HCT116 (cell line): ENCODE measurements at regions not wholly inside any gene's neighbourhood (a gene's known extent, or its start where the extent isn't known, plus 50 kb on each side); places are given as distances from the start of the nearest gene placed in this dataset.

Experiments
- ATAC-seq: fragments of 200-7000 bp; cut with Tn5 transposase; 2 replicates; pipeline ENCODE4 v1.9.1; 2020; ENCODE audit warnings: mild to moderate bottlenecking, moderate library complexity
- BruUV-seq: library from RNA; stranded (reverse); fragments of 400-500 nt; replicated peaks from 2 replicates; lab custom pipeline; 2021; lab: Mats Ljungman, UMichigan
- CTCF ChIA-PET: fragments of 300-600 bp; sonication (Branson Sonifier 250); formaldehyde crosslinking; loops from one replicate; lab custom pipeline; 2021; ENCODE audit warnings: antibody characterized with exemption; lab: Charles Lee
- POLR2A ChIA-PET: fragments of 300-600, 350-600 bp; sonication (Branson Sonifier 250); formaldehyde crosslinking; loops from one replicate; lab custom pipeline; 2021; ENCODE audit warnings: antibody characterized with exemption; lab: Charles Lee
- RAD21 ChIA-PET, 2 experiments: fragments of 300-600 bp; sonication (Branson Sonifier 250); formaldehyde crosslinking; loops; one replicate each; lab custom pipeline; 2023; ENCODE audit warnings: low total read pairs in 2 of 2; ENCODE audit not compliant: uncharacterized antibody in 2 of 2, unreplicated experiment in 2 of 2, low non-redundant PET in 1 of 2; lab: Charles Lee
- DNase-seq: peaks from one replicate; pipeline ENCODE4 v3.0.0-alpha.2; 2010; ENCODE audit warnings: low read depth, low spot score
- H2AFZ ChIP-seq: fragments of 200-600 bp; shearing (Covaris generic), sonication (generic); 2 replicates; pipeline ENCODE4 v1.6.1; 2017; ENCODE audit warnings: low read depth, mixed run types, mixed read lengths, antibody characterized with exemption, low read length; ENCODE audit not compliant: poor library complexity, severe bottlenecking
- H3K27ac ChIP-seq: 2 replicates; pipeline ENCODE4 v1.5.1; 2012; ENCODE audit warnings: low read depth, low read length
- H3K27me3 ChIP-seq: fragments of 200-600 bp; sonication (generic); 2 replicates; pipeline ENCODE4 v1.6.1; 2016; ENCODE audit warnings: mixed run types, low read length, mixed read lengths; ENCODE audit not compliant: insufficient read depth
- H3K36me3 ChIP-seq, 2 experiments: fragments of 200-500 bp in 1 of 2; fragments of 200-600 bp in 1 of 2; sonication (Bioruptor generic) in 1 of 2; sonication (generic) in 1 of 2; 2 replicates each; pipeline versions ENCODE4 v1.5.1 to v1.6.1; 2014 to 2016; ENCODE audit warnings: low read length in 2 of 2, inconsistent platforms in 1 of 2, mixed read lengths in 1 of 2, mixed run types in 1 of 2; ENCODE audit not compliant: insufficient read depth in 2 of 2, control insufficient read depth in 1 of 2
- H3K4me1 ChIP-seq, 2 experiments: fragments of 200-600 bp in 1 of 2; sonication (generic) in 1 of 2; 2 replicates each; pipeline versions ENCODE4 v1.5.1 to v1.6.1; 2012 to 2017; ENCODE audit warnings: low read length in 2 of 2, inconsistent platforms in 1 of 2, mild to moderate bottlenecking in 1 of 2, mixed read lengths in 1 of 2, mixed run types in 1 of 2, moderate library complexity in 1 of 2; ENCODE audit not compliant: insufficient read depth in 2 of 2, control insufficient read depth in 1 of 2
- H3K4me2 ChIP-seq: fragments of 200-600 bp; sonication (generic); 2 replicates; pipeline ENCODE4 v1.6.1; 2017; ENCODE audit warnings: mixed run types, low read length, mixed read lengths
- H3K4me3 ChIP-seq, 2 experiments: fragments of 200-600 bp in 1 of 2; sonication (generic) in 1 of 2; replicated peaks in 1 of 2; 2 replicates each; pipeline ENCODE4 v1.5.1; 2011 to 2016; ENCODE audit warnings: low read length in 2 of 2, control low read depth in 1 of 2, low read depth in 1 of 2, mild to moderate bottlenecking in 1 of 2, mixed read lengths in 1 of 2, mixed run types in 1 of 2
- H3K79me2 ChIP-seq: fragments of 200-600 bp; sonication (generic); 2 replicates; pipeline ENCODE4 v1.6.1; 2017; ENCODE audit warnings: mild to moderate bottlenecking, mixed run types, low read length, moderate library complexity, mixed read lengths; ENCODE audit not compliant: insufficient read depth
- H3K9ac ChIP-seq: fragments of 200-600 bp; sonication (generic); 2 replicates; pipeline ENCODE4 v1.6.1; 2016; ENCODE audit warnings: low read length, mixed read lengths
- H3K9me2 ChIP-seq: fragments of 200-600 bp; sonication (generic), shearing (Covaris generic); 2 replicates; pipeline ENCODE4 v1.6.1; 2017; ENCODE audit warnings: mixed run types, mild to moderate bottlenecking, moderate library complexity; ENCODE audit not compliant: insufficient read depth
- H3K9me3 ChIP-seq, 2 experiments: fragments of 200-500 bp in 1 of 2; fragments of 200-600 bp in 1 of 2; sonication (Bioruptor generic) in 1 of 2; sonication (generic) in 1 of 2; 2 replicates each; pipeline ENCODE4 v1.6.1; 2014 to 2017; ENCODE audit warnings: low read length in 2 of 2, mixed read lengths in 2 of 2, inconsistent platforms in 1 of 2, low read depth in 1 of 2, mild to moderate bottlenecking in 1 of 2, mixed run types in 1 of 2, moderate library complexity in 1 of 2; ENCODE audit not compliant: control insufficient read depth in 1 of 2, insufficient read depth in 1 of 2
- H4K20me1 ChIP-seq: fragments of 200-600 bp; sonication (generic), shearing (Covaris generic); 2 replicates; pipeline ENCODE4 v1.6.1; 2017; ENCODE audit warnings: mixed run types, mild to moderate bottlenecking, moderate library complexity; ENCODE audit not compliant: insufficient read depth
- CBX3 ChIP-seq: IDR thresholded peaks from 2 replicates; pipeline ENCODE4 v1.6.1; 2012; ENCODE audit warnings: low read depth
- CEBPB ChIP-seq: IDR thresholded peaks from 2 replicates; pipeline ENCODE4 v1.6.1; 2012; ENCODE audit warnings: low read depth
- EZH2 ChIP-seq: fragments of 200-600 bp; sonication (generic); IDR thresholded peaks from 2 replicates; pipeline ENCODE4 v1.6.1; 2017; ENCODE audit warnings: antibody characterized with exemption, mixed run types
- EZH2phosphoT487 ChIP-seq: fragments of 200-600 bp; IDR thresholded peaks from 2 replicates; pipeline ENCODE4 v1.6.1; 2018; ENCODE audit warnings: antibody characterized with exemption, borderline replicate concordance
- FOSL1 ChIP-seq: IDR thresholded peaks from 2 replicates; pipeline ENCODE4 v1.6.1; 2012; ENCODE audit warnings: low read depth
- POLR2A ChIP-seq: IDR thresholded peaks from 2 replicates; pipeline ENCODE4 v1.7.0; 2011; ENCODE audit warnings: borderline replicate concordance; ENCODE audit not compliant: insufficient read depth, insufficient read length; ENCODE audit errors: extremely low read depth
- RAD21 ChIP-seq: IDR thresholded peaks from 2 replicates; pipeline ENCODE4 v1.6.1; 2012; ENCODE audit warnings: low read depth, mild to moderate bottlenecking
- SIN3A ChIP-seq: IDR thresholded peaks from 2 replicates; pipeline ENCODE4 v1.6.1; 2012; ENCODE audit warnings: low read depth
- SRF ChIP-seq: IDR thresholded peaks from 2 replicates; pipeline ENCODE4 v1.6.1; 2012; ENCODE audit warnings: low read depth
- TCF7L2 ChIP-seq: IDR thresholded peaks from 2 replicates; pipeline ENCODE4 v1.7.0; 2011; ENCODE audit warnings: borderline replicate concordance, inconsistent platforms; ENCODE audit not compliant: insufficient read depth, insufficient read length; ENCODE audit errors: extremely low read depth
- YY1 ChIP-seq: IDR thresholded peaks from 2 replicates; pipeline ENCODE4 v1.6.1; 2011; ENCODE audit warnings: low read length, low read depth, moderate library complexity, mild to moderate bottlenecking; ENCODE audit not compliant: insufficient replicate concordance; ENCODE audit errors: extremely low read depth
- ZFX ChIP-seq: fragments of 450-650 bp; IDR thresholded peaks from 2 replicates; pipeline ENCODE4 v1.6.1; 2017
- ZNF274 ChIP-seq: fragments of 200-500 bp; sonication (Bioruptor generic); IDR thresholded peaks from 2 replicates; pipeline ENCODE4 v1.6.1; 2014; ENCODE audit warnings: mild to moderate bottlenecking, low read depth, low read length, inconsistent platforms
- intact Hi-C: fragments of 100-400 bp; cut with micrococcal nuclease; formaldehyde crosslinking; loops from 2 replicates; pipeline ENCODE4 v1.10.0; 2022
- TF ChIP-seq, protein P1 (sequence below): IDR thresholded peaks from 2 replicates; pipeline ENCODE4 v1.6.1; 2012
- TF ChIP-seq, protein P2 (sequence below): IDR thresholded peaks from 2 replicates; pipeline ENCODE4 v1.6.1; 2012; ENCODE audit warnings: low read depth
- TF ChIP-seq, protein P3 (sequence below), 3 experiments: fragments of 200-600 bp in 1 of 3; sonication (generic) in 1 of 3; IDR thresholded peaks in 2 of 3; conservative IDR thresholded peaks in 1 of 3; 2 replicates each; pipeline ENCODE4 v1.5.1; 2012 to 2017; ENCODE audit warnings: low read depth in 2 of 3, low read length in 2 of 3, antibody characterized with exemption in 1 of 3, borderline replicate concordance in 1 of 3, control low read depth in 1 of 3, mild to moderate bottlenecking in 1 of 3, mixed read lengths in 1 of 3, mixed run types in 1 of 3, moderate library complexity in 1 of 3; ENCODE audit not compliant: insufficient read depth in 1 of 3
- TF ChIP-seq, protein P4 (sequence below): IDR thresholded peaks from 2 replicates; pipeline ENCODE4 v1.6.1; 2012

DNA sequence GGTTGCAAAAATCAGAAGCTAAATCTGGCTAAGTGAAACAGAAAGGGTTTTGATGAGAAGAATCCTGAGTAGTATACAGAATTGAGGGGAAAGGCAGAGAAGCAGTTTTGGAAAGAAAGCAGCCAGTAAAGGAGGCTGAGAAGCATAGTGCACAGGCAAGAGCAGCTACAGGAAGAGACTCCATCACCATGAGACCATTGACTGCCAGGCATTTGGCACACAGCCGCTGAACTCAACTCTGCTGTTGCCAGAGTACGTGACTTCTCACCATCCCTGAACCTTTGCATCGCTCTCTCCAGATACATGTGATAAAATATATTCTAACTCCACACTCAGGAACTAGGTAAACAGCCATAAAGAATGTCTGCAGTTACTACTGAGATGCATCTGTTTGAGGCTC lies 128.3 kb upstream of the C1orf21 start:
- ChIA-PET RAD21 (no interaction called here), CTCF (no interaction called here), POLR2A (no interaction called here)
- 0 out of 2 replicates have a peak, but pooled peaks cover 8% of the 10 kb centered on the region for H3K27me3 ChIP-seq
- H3K27ac ChIP-seq = no peak overlapping the region
- H4K20me1 ChIP-seq = no peaks in the 10 kb centered on the region
- no peak overlapping the region for H2AFZ ChIP-seq
- no peaks in the 10 kb centered on the region for H3K79me2 ChIP-seq
- H3K36me3 ChIP-seq = no peaks in the 10 kb centered on the region
- no peaks in the 10 kb centered on the region for H3K4me1 ChIP-seq
- no peaks in the 10 kb centered on the region for H3K9me2 ChIP-seq
- TF ChIP-seq, protein P1, sequence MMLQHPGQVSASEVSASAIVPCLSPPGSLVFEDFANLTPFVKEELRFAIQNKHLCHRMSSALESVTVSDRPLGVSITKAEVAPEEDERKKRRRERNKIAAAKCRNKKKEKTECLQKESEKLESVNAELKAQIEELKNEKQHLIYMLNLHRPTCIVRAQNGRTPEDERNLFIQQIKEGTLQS = no peak
- TF ChIP-seq EZH2 (no peak), TCF7L2 (no peak)
- ATAC-seq (no peak), DNase-seq (no peak)
- no peak overlapping the region for H3K9ac ChIP-seq
- H3K9me3 ChIP-seq = no peaks in the 10 kb centered on the region
- intact Hi-C loops = no loop called here
- no TSS peak for BruUV-seq
- H3K4me2 ChIP-seq = no peak overlapping the region
- H3K4me3 ChIP-seq = no peak overlapping the region

DNA sequence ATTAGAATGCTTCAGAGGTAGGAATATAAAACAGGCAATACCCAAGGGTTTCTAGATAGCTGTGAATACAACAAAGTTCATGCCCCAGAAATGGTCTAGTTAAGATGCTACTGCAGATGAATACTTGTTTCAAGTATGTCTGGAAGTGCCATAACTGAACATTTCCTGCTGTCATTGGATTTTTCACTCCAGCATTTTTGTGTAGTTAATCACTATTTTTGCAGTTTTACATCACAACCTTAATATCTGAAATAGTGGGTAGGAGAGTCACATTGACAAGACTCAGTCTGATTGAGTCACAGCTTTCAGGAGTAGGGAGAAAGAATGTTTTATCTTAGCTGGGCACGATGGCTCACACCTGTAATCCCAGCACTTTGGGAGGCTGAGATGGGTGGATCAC lies 126.4 kb upstream of the C1orf21 start:
- ChIA-PET RAD21 (no interaction called here), POLR2A (no interaction called here), CTCF (interaction anchor here (0.6 kb wide), 1 partner anchor 431 kb away, joined by 3 read pairs; no protein-coding TSS in a partner anchor)
- ATAC-seq (no peak), DNase-seq (no peak)
- Histone ChIP-seq H3K36me3 (no peaks in the 10 kb centered on the region), H4K20me1 (no peaks in the 10 kb centered on the region), H3K9me3 (no peaks in the 10 kb centered on the region), H3K27ac (no peak overlapping the region), H2AFZ (no peak overlapping the region), H3K9me2 (no peaks in the 10 kb centered on the region)
- BruUV-seq = no TSS peak
- intact Hi-C loops = no loop called here
- TF ChIP-seq RAD21 (no peak), CEBPB (no peak), FOSL1 (no peak), EZH2 (no peak), EZH2phosphoT487 (no peak), YY1 (no peak), SIN3A (no peak), ZNF274 (no peak), POLR2A (no peak), CBX3 (no peak), SRF (no peak), ZFX (no peak)
- TF ChIP-seq, protein P2, sequence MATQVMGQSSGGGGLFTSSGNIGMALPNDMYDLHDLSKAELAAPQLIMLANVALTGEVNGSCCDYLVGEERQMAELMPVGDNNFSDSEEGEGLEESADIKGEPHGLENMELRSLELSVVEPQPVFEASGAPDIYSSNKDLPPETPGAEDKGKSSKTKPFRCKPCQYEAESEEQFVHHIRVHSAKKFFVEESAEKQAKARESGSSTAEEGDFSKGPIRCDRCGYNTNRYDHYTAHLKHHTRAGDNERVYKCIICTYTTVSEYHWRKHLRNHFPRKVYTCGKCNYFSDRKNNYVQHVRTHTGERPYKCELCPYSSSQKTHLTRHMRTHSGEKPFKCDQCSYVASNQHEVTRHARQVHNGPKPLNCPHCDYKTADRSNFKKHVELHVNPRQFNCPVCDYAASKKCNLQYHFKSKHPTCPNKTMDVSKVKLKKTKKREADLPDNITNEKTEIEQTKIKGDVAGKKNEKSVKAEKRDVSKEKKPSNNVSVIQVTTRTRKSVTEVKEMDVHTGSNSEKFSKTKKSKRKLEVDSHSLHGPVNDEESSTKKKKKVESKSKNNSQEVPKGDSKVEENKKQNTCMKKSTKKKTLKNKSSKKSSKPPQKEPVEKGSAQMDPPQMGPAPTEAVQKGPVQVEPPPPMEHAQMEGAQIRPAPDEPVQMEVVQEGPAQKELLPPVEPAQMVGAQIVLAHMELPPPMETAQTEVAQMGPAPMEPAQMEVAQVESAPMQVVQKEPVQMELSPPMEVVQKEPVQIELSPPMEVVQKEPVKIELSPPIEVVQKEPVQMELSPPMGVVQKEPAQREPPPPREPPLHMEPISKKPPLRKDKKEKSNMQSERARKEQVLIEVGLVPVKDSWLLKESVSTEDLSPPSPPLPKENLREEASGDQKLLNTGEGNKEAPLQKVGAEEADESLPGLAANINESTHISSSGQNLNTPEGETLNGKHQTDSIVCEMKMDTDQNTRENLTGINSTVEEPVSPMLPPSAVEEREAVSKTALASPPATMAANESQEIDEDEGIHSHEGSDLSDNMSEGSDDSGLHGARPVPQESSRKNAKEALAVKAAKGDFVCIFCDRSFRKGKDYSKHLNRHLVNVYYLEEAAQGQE = no peak
- TF ChIP-seq, protein P3, sequence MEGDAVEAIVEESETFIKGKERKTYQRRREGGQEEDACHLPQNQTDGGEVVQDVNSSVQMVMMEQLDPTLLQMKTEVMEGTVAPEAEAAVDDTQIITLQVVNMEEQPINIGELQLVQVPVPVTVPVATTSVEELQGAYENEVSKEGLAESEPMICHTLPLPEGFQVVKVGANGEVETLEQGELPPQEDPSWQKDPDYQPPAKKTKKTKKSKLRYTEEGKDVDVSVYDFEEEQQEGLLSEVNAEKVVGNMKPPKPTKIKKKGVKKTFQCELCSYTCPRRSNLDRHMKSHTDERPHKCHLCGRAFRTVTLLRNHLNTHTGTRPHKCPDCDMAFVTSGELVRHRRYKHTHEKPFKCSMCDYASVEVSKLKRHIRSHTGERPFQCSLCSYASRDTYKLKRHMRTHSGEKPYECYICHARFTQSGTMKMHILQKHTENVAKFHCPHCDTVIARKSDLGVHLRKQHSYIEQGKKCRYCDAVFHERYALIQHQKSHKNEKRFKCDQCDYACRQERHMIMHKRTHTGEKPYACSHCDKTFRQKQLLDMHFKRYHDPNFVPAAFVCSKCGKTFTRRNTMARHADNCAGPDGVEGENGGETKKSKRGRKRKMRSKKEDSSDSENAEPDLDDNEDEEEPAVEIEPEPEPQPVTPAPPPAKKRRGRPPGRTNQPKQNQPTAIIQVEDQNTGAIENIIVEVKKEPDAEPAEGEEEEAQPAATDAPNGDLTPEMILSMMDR (IDR thresholded peaks at IDR 0.05 in 2 of 3, conservative IDR thresholded peaks at IDR 0.05 in 1 of 3; ENCODE audit: borderline replicate concordance in 1 of 3, insufficient read depth in 1 of 3, low read depth in 2 of 3, low read length in 2 of 3) = no peak
- TF ChIP-seq, protein P4, sequence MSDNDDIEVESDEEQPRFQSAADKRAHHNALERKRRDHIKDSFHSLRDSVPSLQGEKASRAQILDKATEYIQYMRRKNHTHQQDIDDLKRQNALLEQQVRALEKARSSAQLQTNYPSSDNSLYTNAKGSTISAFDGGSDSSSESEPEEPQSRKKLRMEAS = no peak
- TF ChIP-seq, all 23 proteins: peak for 0
- no peaks in the 10 kb centered on the region for H3K4me1 ChIP-seq
- no peaks in the 10 kb centered on the region for H3K79me2 ChIP-seq
- H3K27me3 ChIP-seq = 0 out of 2 replicates have a peak, but pooled peaks cover 8% of the 10 kb centered on the region
- H3K9ac ChIP-seq = no peak overlapping the region
- H3K4me2 ChIP-seq = no peak overlapping the region
- no peak overlapping the region for H3K4me3 ChIP-seq
